ENCODE measurements at regions not wholly inside any gene's neighbourhood (a gene's known extent, or its start where the extent isn't known, plus 50 kb on each side); places are given as distances from the start of the nearest gene placed in this dataset.

GRCh38 chr21:43334214-43334958, 92.5 kb downstream of the SIK1 start:
- Histone ChIP-seq H3K4me1 (ENCODE audit: control insufficient read depth in 2 of 2, insufficient read depth in 2 of 2, low read length in 1 of 2) (peaks cover 3 to 11% of the 10 kb centered on the region in 2 donors), H3K36me3 (ENCODE audit: control insufficient read depth in 2 of 2, insufficient read depth in 2 of 2, low read length in 1 of 2) (no peaks in the 10 kb centered on the region), H3K4me3 (ENCODE audit: low read depth in 1 of 2, low read length in 2 of 2) (no peak overlapping the region), H3K9me3 (ENCODE audit: control insufficient read depth in 2 of 2, insufficient read depth in 1 of 2, low read depth in 1 of 2, low read length in 1 of 2) (peaks cover 0 to 5% of the 10 kb centered on the region in 2 donors), H3K27ac (ENCODE audit: low read depth in 2 of 2, low read length in 1 of 2) (no peak overlapping the region), H3K27me3 (ENCODE audit: control insufficient read depth in 1 of 2, insufficient read depth in 2 of 2, low read length in 2 of 2) (no peaks in the 10 kb centered on the region)
- 86 to 94% methylated on average over 16 of the region's 16 CpGs for WGBS, 2 donors

GRCh38 chr21:43333298-43334062, 93.5 kb downstream of the SIK1 start:
- WGBS, 2 donors, result 25 to 28% methylated on average over 35 of the region's 35 CpGs
- Histone ChIP-seq H3K36me3 (ENCODE audit: control insufficient read depth in 2 of 2, insufficient read depth in 2 of 2, low read length in 1 of 2) (no peaks in the 10 kb centered on the region), H3K9me3 (ENCODE audit: control insufficient read depth in 2 of 2, insufficient read depth in 1 of 2, low read depth in 1 of 2, low read length in 1 of 2) (peaks cover 0 to 5% of the 10 kb centered on the region in 2 donors), H3K4me3 (ENCODE audit: low read depth in 1 of 2, low read length in 2 of 2) (no peak overlapping the region), H3K27me3 (ENCODE audit: control insufficient read depth in 1 of 2, insufficient read depth in 2 of 2, low read length in 2 of 2) (no peaks in the 10 kb centered on the region), H3K4me1 (ENCODE audit: control insufficient read depth in 2 of 2, insufficient read depth in 2 of 2, low read length in 1 of 2) (peaks cover 3 to 11% of the 10 kb centered on the region in 2 donors), H3K27ac (ENCODE audit: low read depth in 2 of 2, low read length in 1 of 2) (peak overlapping the region; percentile 11 to 52)

GRCh38 chr21:43332861-43333297, 94.1 kb downstream of the SIK1 start:
- Histone ChIP-seq H3K9me3 (ENCODE audit: control insufficient read depth in 2 of 2, insufficient read depth in 1 of 2, low read depth in 1 of 2, low read length in 1 of 2) (peaks cover 0 to 5% of the 10 kb centered on the region in 2 donors), H3K4me3 (ENCODE audit: low read depth in 1 of 2, low read length in 2 of 2) (no peak overlapping the region), H3K27me3 (ENCODE audit: control insufficient read depth in 1 of 2, insufficient read depth in 2 of 2, low read length in 2 of 2) (no peaks in the 10 kb centered on the region), H3K4me1 (ENCODE audit: control insufficient read depth in 2 of 2, insufficient read depth in 2 of 2, low read length in 1 of 2) (peaks cover 3 to 11% of the 10 kb centered on the region in 2 donors), H3K36me3 (ENCODE audit: control insufficient read depth in 2 of 2, insufficient read depth in 2 of 2, low read length in 1 of 2) (no peaks in the 10 kb centered on the region), H3K27ac (ENCODE audit: low read depth in 2 of 2, low read length in 1 of 2) (peak overlapping the region; percentile 11 to 42)
- WGBS, 2 donors, result 32 to 33% methylated on average over 16 of the region's 16 CpGs

- H3K36me3 ChIP-seq (ENCODE audit: control insufficient read depth in 2 of 2, insufficient read depth in 2 of 2, low read length in 1 of 2), result no peaks in the 10 kb centered on the region
- peaks cover 3 to 11% of the 10 kb centered on the region in 2 donors for H3K4me1 ChIP-seq (ENCODE audit: control insufficient read depth in 2 of 2, insufficient read depth in 2 of 2, low read length in 1 of 2)
- H3K9me3 ChIP-seq (ENCODE audit: control insufficient read depth in 2 of 2, insufficient read depth in 1 of 2, low read depth in 1 of 2, low read length in 1 of 2), result peaks cover 0 to 5% of the 10 kb centered on the region in 2 donors
- no peak overlapping the region for H3K4me3 ChIP-seq (ENCODE audit: low read depth in 1 of 2, low read length in 2 of 2)
- no peaks in the 10 kb centered on the region for H3K27me3 ChIP-seq (ENCODE audit: control insufficient read depth in 1 of 2, insufficient read depth in 2 of 2, low read length in 2 of 2)
- 63 to 64% methylated on average over 22 of the region's 22 CpGs for WGBS, 2 donors
- H3K27ac ChIP-seq (ENCODE audit: low read depth in 2 of 2, low read length in 1 of 2), result no peak overlapping the region
Measured at GRCh38 chr21:43331962-43332828, 94.7 kb downstream of the SIK1 start.

GRCh38 chr21:43331111-43331961, 95.6 kb downstream of the SIK1 start:
- Histone ChIP-seq H3K4me3 (ENCODE audit: low read depth in 1 of 2, low read length in 2 of 2) (no peak overlapping the region), H3K4me1 (ENCODE audit: control insufficient read depth in 2 of 2, insufficient read depth in 2 of 2, low read length in 1 of 2) (peaks cover 3 to 11% of the 10 kb centered on the region in 2 donors), H3K9me3 (ENCODE audit: control insufficient read depth in 2 of 2, insufficient read depth in 1 of 2, low read depth in 1 of 2, low read length in 1 of 2) (peaks cover 0 to 5% of the 10 kb centered on the region in 2 donors), H3K36me3 (ENCODE audit: control insufficient read depth in 2 of 2, insufficient read depth in 2 of 2, low read length in 1 of 2) (no peaks in the 10 kb centered on the region), H3K27ac (ENCODE audit: low read depth in 2 of 2, low read length in 1 of 2) (no peak overlapping the region), H3K27me3 (ENCODE audit: control insufficient read depth in 1 of 2, insufficient read depth in 2 of 2, low read length in 2 of 2) (no peaks in the 10 kb centered on the region)
- WGBS, 2 donors, result 84 to 90% methylated on average over 26 of the region's 26 CpGs

GRCh38 chr21:43330306-43330881, 96.5 kb downstream of the SIK1 start:
- no peaks in the 10 kb centered on the region for H3K27me3 ChIP-seq (ENCODE audit: control insufficient read depth in 1 of 2, insufficient read depth in 2 of 2, low read length in 2 of 2)
- H3K36me3 ChIP-seq (ENCODE audit: control insufficient read depth in 2 of 2, insufficient read depth in 2 of 2, low read length in 1 of 2), result no peaks in the 10 kb centered on the region
- no peak overlapping the region for H3K27ac ChIP-seq (ENCODE audit: low read depth in 2 of 2, low read length in 1 of 2)
- H3K4me3 ChIP-seq (ENCODE audit: low read depth in 1 of 2, low read length in 2 of 2), result no peak overlapping the region
- peaks cover 3 to 11% of the 10 kb centered on the region in 2 donors for H3K4me1 ChIP-seq (ENCODE audit: control insufficient read depth in 2 of 2, insufficient read depth in 2 of 2, low read length in 1 of 2)
- H3K9me3 ChIP-seq (ENCODE audit: control insufficient read depth in 2 of 2, insufficient read depth in 1 of 2, low read depth in 1 of 2, low read length in 1 of 2), result peaks cover 0 to 5% of the 10 kb centered on the region in 2 donors
- WGBS, 2 donors, result 85 to 88% methylated on average over 15 of the region's 15 CpGs

GRCh38 chr21:43329711-43330269, 97.1 kb downstream of the SIK1 start:
- H3K4me1 ChIP-seq (ENCODE audit: control insufficient read depth in 2 of 2, insufficient read depth in 2 of 2, low read length in 1 of 2), result peaks cover 3 to 14% of the 10 kb centered on the region in 2 donors
- no peaks in the 10 kb centered on the region for H3K36me3 ChIP-seq (ENCODE audit: control insufficient read depth in 2 of 2, insufficient read depth in 2 of 2, low read length in 1 of 2)
- peaks cover 0 to 2% of the 10 kb centered on the region in 2 donors for H3K9me3 ChIP-seq (ENCODE audit: control insufficient read depth in 2 of 2, insufficient read depth in 1 of 2, low read depth in 1 of 2, low read length in 1 of 2)
- no peaks in the 10 kb centered on the region for H3K27me3 ChIP-seq (ENCODE audit: control insufficient read depth in 1 of 2, insufficient read depth in 2 of 2, low read length in 2 of 2)
- H3K4me3 ChIP-seq (ENCODE audit: low read depth in 1 of 2, low read length in 2 of 2), result no peak overlapping the region
- H3K27ac ChIP-seq (ENCODE audit: low read depth in 2 of 2, low read length in 1 of 2), result no peak overlapping the region
- WGBS, 2 donors, result 83 to 89% methylated on average over 18 of the region's 18 CpGs

GRCh38 chr21:43328958-43329691, 97.8 kb downstream of the SIK1 start:
- H3K4me1 ChIP-seq (ENCODE audit: control insufficient read depth in 2 of 2, insufficient read depth in 2 of 2, low read length in 1 of 2), result peaks cover 3 to 14% of the 10 kb centered on the region in 2 donors
- no peaks in the 10 kb centered on the region for H3K36me3 ChIP-seq (ENCODE audit: control insufficient read depth in 2 of 2, insufficient read depth in 2 of 2, low read length in 1 of 2)
- 83 to 88% methylated on average over 22 of the region's 22 CpGs for WGBS, 2 donors
- H3K27ac ChIP-seq (ENCODE audit: low read depth in 2 of 2, low read length in 1 of 2), result no peak overlapping the region
- H3K9me3 ChIP-seq (ENCODE audit: control insufficient read depth in 2 of 2, insufficient read depth in 1 of 2, low read depth in 1 of 2, low read length in 1 of 2), result peaks cover 0 to 2% of the 10 kb centered on the region in 2 donors
- H3K27me3 ChIP-seq (ENCODE audit: control insufficient read depth in 1 of 2, insufficient read depth in 2 of 2, low read length in 2 of 2), result no peaks in the 10 kb centered on the region
- H3K4me3 ChIP-seq (ENCODE audit: low read depth in 1 of 2, low read length in 2 of 2), result no peak overlapping the region
